RWPE2 (cell line): ENCODE measurements at regions not wholly inside any gene's neighbourhood (a gene's known extent, or its start where the extent isn't known, plus 50 kb on each side); places are given as distances from the start of the nearest gene placed in this dataset.

Experiments used
- ATAC-seq: fragments of 200-7000 bp; cut with Tn5 transposase; 3 replicates; pipeline ENCODE4 v1.9.1; 2021; ENCODE audit warnings: low read depth
- DNase-seq: peaks from one replicate; pipeline ENCODE4 v3.0.0-alpha.2; 2020; ENCODE audit warnings: low spot score
- H3K27ac ChIP-seq: fragments of 450-650 bp; 2 replicates; pipeline ENCODE4 v1.5.1; 2017; ENCODE audit warnings: mild to moderate bottlenecking; ENCODE audit not compliant: poor library complexity, severe bottlenecking
- H3K27me3 ChIP-seq: fragments of 250-450 bp; sonication (Bioruptor Pico); 2 replicates; pipeline ENCODE4 v1.5.1; 2021; ENCODE audit warnings: mild to moderate bottlenecking, moderate library complexity; ENCODE audit not compliant: insufficient read depth, poor library complexity, severe bottlenecking
- H3K36me3 ChIP-seq: fragments of 250-450 bp; sonication (Bioruptor Pico); 2 replicates; pipeline ENCODE4 v1.5.1; 2020; ENCODE audit warnings: low read depth, mild to moderate bottlenecking, moderate library complexity
- H3K4me1 ChIP-seq: fragments of 250-450 bp; sonication (Bioruptor Pico); 2 replicates; pipeline ENCODE4 v1.5.1; 2021; ENCODE audit warnings: mild to moderate bottlenecking, moderate library complexity; ENCODE audit not compliant: insufficient read depth, poor library complexity, severe bottlenecking
- H3K4me3 ChIP-seq: fragments of 250-450 bp; sonication (Bioruptor Pico); 2 replicates; pipeline ENCODE4 v1.5.1; 2021; ENCODE audit warnings: mild to moderate bottlenecking, moderate library complexity; ENCODE audit not compliant: severe bottlenecking
- H3K9me3 ChIP-seq: fragments of 250-450 bp; sonication (Bioruptor Pico); 2 replicates; pipeline ENCODE4 v1.5.1; 2021; ENCODE audit warnings: mild to moderate bottlenecking, moderate library complexity; ENCODE audit not compliant: severe bottlenecking
- CTCF ChIP-seq: fragments of 450-650 bp; IDR thresholded peaks from one replicate; pipeline ENCODE4 v1.5.1; 2017; ENCODE audit warnings: mild to moderate bottlenecking, moderate library complexity; ENCODE audit not compliant: poor library complexity, severe bottlenecking

GRCh38 chrY:15162211-15162610 lies 637.9 kb downstream of the NLGN4Y start:
- DNase-seq (no peak), ATAC-seq (no peak)
- TF ChIP-seq CTCF, result no peak
- no peaks in the 10 kb centered on the region for H3K27me3 ChIP-seq
- H3K4me3 ChIP-seq, result no peak overlapping the region
- no peak overlapping the region for H3K27ac ChIP-seq
- no peaks in the 10 kb centered on the region for H3K36me3 ChIP-seq
- no peaks in the 10 kb centered on the region for H3K9me3 ChIP-seq
- H3K4me1 ChIP-seq, result no peaks in the 10 kb centered on the region

- no peaks in the 10 kb centered on the region for H3K4me1 ChIP-seq
- TF ChIP-seq CTCF, result no peak
- H3K4me3 ChIP-seq, result no peak overlapping the region
- DNase-seq, result no peak
- H3K27ac ChIP-seq, result no peak overlapping the region
- no peak for ATAC-seq
- no peaks in the 10 kb centered on the region for H3K9me3 ChIP-seq
- no peaks in the 10 kb centered on the region for H3K27me3 ChIP-seq
- no peaks in the 10 kb centered on the region for H3K36me3 ChIP-seq
Measured at GRCh38 chrY:15179890-15180289, 655.6 kb downstream of the NLGN4Y start.

GRCh38 chrY:15229056-15229455 lies 704.7 kb downstream of the NLGN4Y start:
- Histone ChIP-seq H3K4me1 (no peaks in the 10 kb centered on the region), H3K27ac (no peak overlapping the region), H3K4me3 (no peak overlapping the region), H3K36me3 (no peaks in the 10 kb centered on the region), H3K27me3 (no peaks in the 10 kb centered on the region), H3K9me3 (no peaks in the 10 kb centered on the region)
- DNase-seq (no peak), ATAC-seq (peak; percentile 45; the same call in 1 of the 3 replicates)
- TF ChIP-seq CTCF, result peak; percentile 48

- Histone ChIP-seq H3K4me3 (no peak overlapping the region), H3K36me3 (no peaks in the 10 kb centered on the region), H3K9me3 (no peaks in the 10 kb centered on the region), H3K27ac (no peak overlapping the region), H3K27me3 (no peaks in the 10 kb centered on the region), H3K4me1 (no peaks in the 10 kb centered on the region)
- DNase-seq (no peak), ATAC-seq (no peak)
- no peak for TF ChIP-seq CTCF
Measured at GRCh38 chrY:15239596-15240132, 715.3 kb downstream of the NLGN4Y start.

GRCh38 chrY:15259286-15259685 lies 735.0 kb downstream of the NLGN4Y start:
- no peaks in the 10 kb centered on the region for H3K36me3 ChIP-seq
- no peak for ATAC-seq
- no peak overlapping the region for H3K27ac ChIP-seq

More at GRCh38 chrY:15259286-15259685, 735.0 kb downstream of the NLGN4Y start:
- no peaks in the 10 kb centered on the region for H3K4me1 ChIP-seq
- TF ChIP-seq CTCF, result no peak
- H3K27me3 ChIP-seq, result no peaks in the 10 kb centered on the region
- no peak for DNase-seq
- H3K9me3 ChIP-seq, result no peaks in the 10 kb centered on the region
- no peak overlapping the region for H3K4me3 ChIP-seq
